ENCODE measurements at regions not wholly inside any gene's neighbourhood (a gene's known extent, or its start where the extent isn't known, plus 50 kb on each side); places are given as distances from the start of the nearest gene placed in this dataset.

DNA sequence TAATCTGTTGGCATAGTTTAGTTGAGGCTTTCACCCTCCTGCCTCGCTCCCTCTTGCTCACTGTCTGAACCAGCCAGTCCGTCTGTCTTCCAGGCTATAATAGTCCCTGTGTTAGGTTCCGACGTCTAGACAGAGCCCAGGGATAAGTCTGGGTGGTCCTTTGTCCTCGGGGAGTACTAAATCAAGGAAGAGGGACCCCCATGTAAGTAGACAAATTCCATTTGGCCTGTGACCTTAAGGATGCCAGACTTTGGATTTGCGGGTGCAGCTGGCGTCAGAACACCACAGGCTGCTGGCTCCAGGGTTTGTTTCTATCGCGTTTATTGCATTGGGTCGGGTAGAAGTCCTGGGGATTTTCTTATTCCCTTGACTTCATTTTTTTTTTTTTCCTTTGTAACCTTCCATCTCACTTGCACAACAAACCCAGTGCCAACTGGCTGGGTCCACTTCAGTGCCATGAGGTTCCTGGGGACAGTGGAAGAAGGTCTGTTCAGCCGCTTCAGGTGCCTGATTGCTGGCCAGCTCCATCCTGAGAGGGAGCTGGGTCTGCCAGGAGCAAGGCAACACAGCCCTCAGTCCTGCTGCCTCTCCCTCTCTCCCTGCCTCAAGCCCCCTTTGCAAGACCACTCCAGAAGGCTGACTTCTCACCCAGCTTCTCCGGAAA, 95.4 kb upstream of the KLHL25 start:
- Histone ChIP-seq H3K9me3 (ENCODE audit: insufficient read depth, low read length) (no peaks in the 10 kb centered on the region), H3K4me1 (ENCODE audit: insufficient read depth, insufficient read length) (peaks cover 2% of the 10 kb centered on the region), H3K27me3 (ENCODE audit: insufficient read depth, insufficient read length) (peaks cover 15% of the 10 kb centered on the region), H3K36me3 (ENCODE audit: insufficient read depth, insufficient read length, low read length) (no peaks in the 10 kb centered on the region), H3K9ac (ENCODE audit: insufficient read length, low read depth) (no peak overlapping the region), H3K4me3 (ENCODE audit: insufficient read length, low read depth) (no peak overlapping the region)
- DNase-seq (ENCODE audit: low read depth, low spot score): no peak
- no peak for TF ChIP-seq ZNF274 (IDR thresholded peaks at IDR 0.05; ENCODE audit: low read depth, low read length)
- TF ChIP-seq YY1 (IDR thresholded peaks at IDR 0.05; ENCODE audit: insufficient read depth, insufficient read length): no peak

DNA sequence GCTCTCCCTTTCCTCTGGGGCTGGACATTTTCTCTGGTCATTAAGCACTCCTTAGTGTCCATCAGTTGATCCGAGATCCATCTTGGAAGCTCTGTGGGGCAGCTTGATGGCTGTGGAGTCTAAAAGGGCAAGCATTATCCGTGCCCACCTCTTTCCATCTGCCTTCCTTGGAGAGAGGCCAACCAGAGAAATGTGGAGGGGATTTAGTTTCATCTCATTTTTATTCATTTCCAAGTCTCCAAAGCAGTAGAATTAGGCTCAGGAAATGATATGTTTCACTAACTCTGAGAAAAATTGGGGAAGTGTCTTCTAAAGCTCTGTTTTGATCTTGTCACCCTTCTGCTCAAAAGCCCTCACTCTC, 95.9 kb upstream of the KLHL25 start:
- TF ChIP-seq SUZ12 (IDR thresholded peaks at IDR 0.05; ENCODE audit: extremely low read depth, insufficient read depth, insufficient read length) (no peak), YY1 (IDR thresholded peaks at IDR 0.05; ENCODE audit: insufficient read depth, insufficient read length) (no peak), ZNF274 (IDR thresholded peaks at IDR 0.05; ENCODE audit: low read depth, low read length) (no peak)
- Histone ChIP-seq H3K27me3 (ENCODE audit: insufficient read depth, insufficient read length) (peaks cover 20% of the 10 kb centered on the region), H3K4me1 (ENCODE audit: insufficient read depth, insufficient read length) (no peaks in the 10 kb centered on the region), H3K36me3 (ENCODE audit: insufficient read depth, insufficient read length, low read length) (no peaks in the 10 kb centered on the region), H3K9ac (ENCODE audit: insufficient read length, low read depth) (no peak overlapping the region), H3K9me3 (ENCODE audit: insufficient read depth, low read length) (no peaks in the 10 kb centered on the region), H3K4me3 (ENCODE audit: insufficient read length, low read depth) (no peak overlapping the region)
- DNase-seq (ENCODE audit: low read depth, low spot score): no peak

DNA sequence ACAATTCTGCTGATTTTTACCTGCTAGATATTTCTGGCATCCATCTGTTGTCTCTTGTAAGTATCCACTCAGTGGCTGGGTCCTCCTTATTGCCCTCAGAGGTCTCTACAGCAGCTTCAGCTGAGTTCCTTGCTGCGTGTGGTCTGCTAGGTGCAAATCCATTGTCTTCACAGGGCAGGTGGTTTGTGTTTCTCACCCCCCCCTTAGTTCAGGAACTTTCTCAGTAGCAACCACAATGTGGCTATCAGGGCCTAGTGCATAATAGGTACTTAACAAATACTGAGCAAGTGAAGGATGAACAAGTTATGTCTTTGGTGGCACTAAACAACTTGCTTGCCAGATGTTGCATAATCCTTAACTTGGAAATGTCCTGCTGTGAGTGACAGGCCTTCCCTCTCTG, 96.7 kb upstream of the KLHL25 start:
- Histone ChIP-seq H3K4me3 (ENCODE audit: insufficient read length, low read depth) (no peak overlapping the region), H3K9me3 (ENCODE audit: insufficient read depth, low read length) (no peaks in the 10 kb centered on the region), H3K27me3 (ENCODE audit: insufficient read depth, insufficient read length) (peaks cover 26% of the 10 kb centered on the region), H3K4me1 (ENCODE audit: insufficient read depth, insufficient read length) (no peaks in the 10 kb centered on the region), H3K36me3 (ENCODE audit: insufficient read depth, insufficient read length, low read length) (no peaks in the 10 kb centered on the region), H3K9ac (ENCODE audit: insufficient read length, low read depth) (no peak overlapping the region)
- no peak for DNase-seq (ENCODE audit: low read depth, low spot score)
- TF ChIP-seq ZNF274 (IDR thresholded peaks at IDR 0.05; ENCODE audit: low read depth, low read length): no peak
- no peak for TF ChIP-seq YY1 (IDR thresholded peaks at IDR 0.05; ENCODE audit: insufficient read depth, insufficient read length)
- no peak for TF ChIP-seq SUZ12 (IDR thresholded peaks at IDR 0.05; ENCODE audit: extremely low read depth, insufficient read depth, insufficient read length)

DNA sequence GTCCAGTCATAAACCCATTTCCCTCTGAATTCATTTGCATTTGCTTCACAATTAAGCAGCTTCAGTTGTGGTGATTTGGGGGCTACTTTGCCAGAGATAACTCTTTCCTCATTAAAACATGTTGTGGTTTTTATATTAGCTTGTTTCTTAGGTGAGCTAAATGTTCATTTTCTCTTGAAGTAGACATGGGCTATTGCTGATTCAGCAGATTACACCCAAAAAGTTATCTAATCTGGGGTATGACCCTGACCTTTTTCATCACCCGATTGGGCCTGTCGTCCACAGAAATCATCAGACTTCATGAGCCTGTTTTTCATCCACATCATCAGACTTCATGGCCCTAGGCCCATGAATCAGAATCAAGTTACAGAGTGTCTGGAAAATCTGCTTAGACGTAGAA, 97.5 kb upstream of the KLHL25 start:
- H3K36me3 ChIP-seq (ENCODE audit: insufficient read depth, insufficient read length, low read length): no peaks in the 10 kb centered on the region
- no peak overlapping the region for H3K9ac ChIP-seq (ENCODE audit: insufficient read length, low read depth)
- H3K27me3 ChIP-seq (ENCODE audit: insufficient read depth, insufficient read length): peaks cover 33% of the 10 kb centered on the region
- no peaks in the 10 kb centered on the region for H3K9me3 ChIP-seq (ENCODE audit: insufficient read depth, low read length)
- no peak overlapping the region for H3K4me3 ChIP-seq (ENCODE audit: insufficient read length, low read depth)
- DNase-seq (ENCODE audit: low read depth, low spot score): no peak
- TF ChIP-seq ZNF274 (IDR thresholded peaks at IDR 0.05; ENCODE audit: low read depth, low read length) (no peak), SUZ12 (IDR thresholded peaks at IDR 0.05; ENCODE audit: extremely low read depth, insufficient read depth, insufficient read length) (no peak), YY1 (IDR thresholded peaks at IDR 0.05; ENCODE audit: insufficient read depth, insufficient read length) (no peak)
- H3K4me1 ChIP-seq (ENCODE audit: insufficient read depth, insufficient read length): no peaks in the 10 kb centered on the region

DNA sequence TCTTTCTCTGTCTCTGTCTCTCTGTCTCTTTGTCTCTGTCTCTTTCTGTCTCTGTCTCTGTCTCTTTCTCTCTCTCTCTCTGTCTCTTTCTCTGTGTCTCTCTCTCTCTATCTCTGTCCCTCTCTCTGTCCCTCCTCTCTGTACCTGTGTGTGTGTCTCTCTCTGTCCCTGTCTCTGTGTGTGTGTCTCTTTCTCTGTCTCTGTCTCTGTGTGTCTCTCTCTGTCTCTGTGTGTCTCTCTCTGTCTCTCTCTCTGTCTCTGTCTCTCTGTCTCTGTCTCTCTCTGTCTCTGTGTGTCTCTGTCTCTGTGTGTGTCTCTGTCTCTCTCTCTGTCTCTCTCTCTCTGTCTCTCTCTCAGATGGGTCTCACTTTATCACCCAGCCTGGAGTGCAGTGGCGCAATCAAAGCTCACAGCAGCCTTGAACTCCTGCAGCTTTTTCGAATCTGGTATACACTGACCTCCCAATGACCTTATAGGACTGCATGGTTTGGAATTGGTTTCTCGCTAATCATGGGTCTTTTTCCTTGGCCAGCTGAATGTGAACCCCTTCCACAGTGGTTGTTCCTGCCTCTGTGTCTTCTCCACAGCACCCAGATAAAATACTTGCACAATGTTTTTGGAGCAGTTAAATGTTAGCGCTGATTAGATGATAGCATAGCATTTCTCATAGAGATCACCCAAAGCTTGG, 102.6 kb upstream of the KLHL25 start:
- no peak overlapping the region for H3K4me3 ChIP-seq (ENCODE audit: insufficient read length, low read depth)
- no peaks in the 10 kb centered on the region for H3K9me3 ChIP-seq (ENCODE audit: insufficient read depth, low read length)
- no peaks in the 10 kb centered on the region for H3K4me1 ChIP-seq (ENCODE audit: insufficient read depth, insufficient read length)
- H3K9ac ChIP-seq (ENCODE audit: insufficient read length, low read depth): no peak overlapping the region
- no peak for DNase-seq (ENCODE audit: low read depth, low spot score)
- TF ChIP-seq ZNF274 (IDR thresholded peaks at IDR 0.05; ENCODE audit: low read depth, low read length) (no peak), YY1 (IDR thresholded peaks at IDR 0.05; ENCODE audit: insufficient read depth, insufficient read length) (no peak), SUZ12 (IDR thresholded peaks at IDR 0.05; ENCODE audit: extremely low read depth, insufficient read depth, insufficient read length) (no peak)
- H3K36me3 ChIP-seq (ENCODE audit: insufficient read depth, insufficient read length, low read length): no peaks in the 10 kb centered on the region
- peaks cover 50% of the 10 kb centered on the region for H3K27me3 ChIP-seq (ENCODE audit: insufficient read depth, insufficient read length)

DNA sequence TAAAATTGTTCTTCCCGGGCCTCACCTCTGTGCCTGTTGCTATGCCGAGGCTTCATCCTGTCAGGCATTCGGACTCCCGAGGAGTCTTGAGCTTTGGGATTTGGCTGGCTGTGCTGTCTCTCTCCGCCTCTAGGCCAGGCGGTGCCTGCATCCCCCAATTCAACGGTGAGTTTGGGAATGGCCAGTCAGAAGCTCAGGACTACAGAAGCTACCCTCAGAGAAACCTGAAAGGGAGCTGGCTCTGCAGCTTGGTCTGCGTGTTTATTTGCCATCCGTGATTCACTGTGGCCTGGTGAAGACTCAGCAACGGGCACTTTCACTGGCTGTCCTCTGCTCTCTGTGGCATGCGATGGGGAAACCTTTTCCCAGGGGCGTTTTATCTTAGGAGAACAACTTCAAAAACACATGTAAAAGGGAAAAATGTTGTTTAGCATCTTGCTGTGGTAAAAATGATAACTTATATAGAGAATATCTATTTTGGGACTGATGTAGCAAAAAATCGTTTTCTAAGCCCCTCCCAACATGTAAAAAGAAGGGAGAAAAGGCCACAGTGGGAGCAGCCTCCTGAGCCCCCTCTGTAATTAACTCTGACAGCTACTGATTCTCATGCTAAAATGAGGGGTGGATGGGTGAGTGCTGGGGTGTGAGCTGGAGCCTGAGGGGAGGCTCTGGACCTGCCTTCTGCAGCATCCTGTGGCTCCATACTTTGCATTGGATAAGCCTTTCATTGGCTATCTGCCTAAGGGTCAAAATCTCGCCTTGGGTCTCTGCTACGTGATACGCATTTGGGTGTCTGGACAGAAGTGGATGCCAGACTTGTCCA, 103.4 kb upstream of the KLHL25 start:
- H3K4me3 ChIP-seq (ENCODE audit: insufficient read length, low read depth): no peak overlapping the region
- H3K27me3 ChIP-seq (ENCODE audit: insufficient read depth, insufficient read length): peaks cover 50% of the 10 kb centered on the region
- H3K36me3 ChIP-seq (ENCODE audit: insufficient read depth, insufficient read length, low read length): no peaks in the 10 kb centered on the region
- no peaks in the 10 kb centered on the region for H3K4me1 ChIP-seq (ENCODE audit: insufficient read depth, insufficient read length)
- no peak overlapping the region for H3K9ac ChIP-seq (ENCODE audit: insufficient read length, low read depth)
- no peaks in the 10 kb centered on the region for H3K9me3 ChIP-seq (ENCODE audit: insufficient read depth, low read length)
- DNase-seq (ENCODE audit: low read depth, low spot score): peak; percentile 74
- no peak for TF ChIP-seq YY1 (IDR thresholded peaks at IDR 0.05; ENCODE audit: insufficient read depth, insufficient read length)

DNA sequence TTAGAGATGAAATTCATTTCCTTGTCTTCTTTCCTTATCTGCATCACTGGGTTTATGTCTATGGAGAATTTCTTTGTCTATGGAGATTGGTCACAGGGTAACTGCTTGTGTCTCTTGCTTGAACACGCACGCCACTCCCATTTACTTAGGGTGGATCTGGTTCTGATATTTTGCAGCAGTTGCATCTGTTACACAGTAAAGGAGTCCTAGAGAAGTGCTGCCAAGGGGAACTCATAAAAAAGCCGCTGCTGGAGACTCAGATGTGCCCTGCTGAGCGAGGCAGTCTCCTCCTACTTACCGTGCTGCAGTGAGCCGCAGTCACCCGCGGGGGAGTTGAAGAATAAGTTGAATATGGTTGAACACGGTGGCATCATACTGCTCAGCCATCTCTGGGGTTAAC, 105.2 kb upstream of the KLHL25 start:
- H3K9me3 ChIP-seq (ENCODE audit: insufficient read depth, low read length): no peaks in the 10 kb centered on the region
- peaks cover 36% of the 10 kb centered on the region for H3K27me3 ChIP-seq (ENCODE audit: insufficient read depth, insufficient read length)
- TF ChIP-seq YY1 (IDR thresholded peaks at IDR 0.05; ENCODE audit: insufficient read depth, insufficient read length) (no peak), SUZ12 (IDR thresholded peaks at IDR 0.05; ENCODE audit: extremely low read depth, insufficient read depth, insufficient read length) (no peak), ZNF274 (IDR thresholded peaks at IDR 0.05; ENCODE audit: low read depth, low read length) (no peak)
- no peaks in the 10 kb centered on the region for H3K36me3 ChIP-seq (ENCODE audit: insufficient read depth, insufficient read length, low read length)
- no peak overlapping the region for H3K9ac ChIP-seq (ENCODE audit: insufficient read length, low read depth)
- DNase-seq (ENCODE audit: low read depth, low spot score): no peak
- no peak overlapping the region for H3K4me3 ChIP-seq (ENCODE audit: insufficient read length, low read depth)
- no peaks in the 10 kb centered on the region for H3K4me1 ChIP-seq (ENCODE audit: insufficient read depth, insufficient read length)
